ENCODE measurements at regions not wholly inside any gene's neighbourhood (a gene's known extent, or its start where the extent isn't known, plus 50 kb on each side); places are given as distances from the start of the nearest gene placed in this dataset.
"Not testable (repeated sequence)": the region's sequence is repeated elsewhere in the genome, so short reads cannot be mapped to it uniquely, and the experiment has no call there.

GRCh38 chr4:177191586-177191985, 118.1 kb upstream of the NEIL3 start:
- Histone ChIP-seq H3K27me3 (ENCODE audit: low read length) (no peaks in the 10 kb centered on the region), H3K79me2 (ENCODE audit: low read length) (no peaks in the 10 kb centered on the region)

GRCh38 chr4:177191991-177192390, 117.7 kb upstream of the NEIL3 start:
- H3K9me3 ChIP-seq (ENCODE audit: low read length), result no peaks in the 10 kb centered on the region
- no peak overlapping the region for H3K4me2 ChIP-seq (ENCODE audit: low read depth, low read length, poor library complexity, severe bottlenecking)
- no peaks in the 10 kb centered on the region for H4K20me1 ChIP-seq (ENCODE audit: insufficient read depth, low read depth, low read length)
- no peak overlapping the region for H3K27ac ChIP-seq (ENCODE audit: low read length)
- H3K27me3 ChIP-seq (ENCODE audit: low read length), result no peaks in the 10 kb centered on the region
- no peak overlapping the region for H3K4me3 ChIP-seq (ENCODE audit: low read length)
- no peak overlapping the region for H3K9ac ChIP-seq (ENCODE audit: low read length)
- H3K79me2 ChIP-seq (ENCODE audit: low read length), result no peaks in the 10 kb centered on the region
- no peak for DNase-seq
- no peaks in the 10 kb centered on the region for H3K9me2 ChIP-seq (replicated peaks; ENCODE audit: insufficient read depth, low read length)
- no peak overlapping the region for H2AFZ ChIP-seq (ENCODE audit: low read length)
- H3K36me3 ChIP-seq (ENCODE audit: insufficient read depth, low read length), result no peaks in the 10 kb centered on the region
- H3K4me1 ChIP-seq (ENCODE audit: low read length), result no peaks in the 10 kb centered on the region

More at GRCh38 chr4:177191586-177191985, 118.1 kb upstream of the NEIL3 start:
- Histone ChIP-seq H3K36me3 (ENCODE audit: insufficient read depth, low read length) (no peaks in the 10 kb centered on the region), H3K4me2 (ENCODE audit: low read depth, low read length, poor library complexity, severe bottlenecking) (no peak overlapping the region), H3K9ac (ENCODE audit: low read length) (no peak overlapping the region), H3K4me1 (ENCODE audit: low read length) (no peaks in the 10 kb centered on the region), H3K27ac (ENCODE audit: low read length) (no peak overlapping the region), H3K9me2 (replicated peaks; ENCODE audit: insufficient read depth, low read length) (no peaks in the 10 kb centered on the region), H3K4me3 (ENCODE audit: low read length) (no peak overlapping the region), H3K9me3 (ENCODE audit: low read length) (no peaks in the 10 kb centered on the region), H4K20me1 (ENCODE audit: insufficient read depth, low read depth, low read length) (no peaks in the 10 kb centered on the region), H2AFZ (ENCODE audit: low read length) (no peak overlapping the region)
- no peak for DNase-seq

GRCh38 chr4:177193024-177193715, 116.5 kb upstream of the NEIL3 start:
- H3K4me1 ChIP-seq (ENCODE audit: low read length); H2AFZ ChIP-seq (ENCODE audit: low read length); H3K79me2 ChIP-seq (ENCODE audit: low read length); H3K9ac ChIP-seq (ENCODE audit: low read length); H3K4me3 ChIP-seq (ENCODE audit: low read length); H3K4me2 ChIP-seq (ENCODE audit: low read depth, low read length, poor library complexity, severe bottlenecking); H4K20me1 ChIP-seq (ENCODE audit: insufficient read depth, low read depth, low read length); H3K9me3 ChIP-seq (ENCODE audit: low read length); H3K36me3 ChIP-seq (ENCODE audit: insufficient read depth, low read length); H3K27me3 ChIP-seq (ENCODE audit: low read length); H3K27ac ChIP-seq (ENCODE audit: low read length); DNase-seq; H3K9me2 ChIP-seq (replicated peaks; ENCODE audit: insufficient read depth, low read length): not testable (repeated sequence)

- H3K36me3 ChIP-seq (ENCODE audit: insufficient read depth, low read length), result no peaks in the 10 kb centered on the region
- no peaks in the 10 kb centered on the region for H4K20me1 ChIP-seq (ENCODE audit: insufficient read depth, low read depth, low read length)
- H3K27me3 ChIP-seq (ENCODE audit: low read length), result no peaks in the 10 kb centered on the region
- H3K79me2 ChIP-seq (ENCODE audit: low read length), result no peaks in the 10 kb centered on the region
- DNase-seq, result no peak
- no peaks in the 10 kb centered on the region for H3K4me1 ChIP-seq (ENCODE audit: low read length)
- H3K4me3 ChIP-seq (ENCODE audit: low read length), result no peak overlapping the region
- no peak overlapping the region for H3K27ac ChIP-seq (ENCODE audit: low read length)
- no peaks in the 10 kb centered on the region for H3K9me2 ChIP-seq (replicated peaks; ENCODE audit: insufficient read depth, low read length)
- no peaks in the 10 kb centered on the region for H3K9me3 ChIP-seq (ENCODE audit: low read length)
- H3K4me2 ChIP-seq (ENCODE audit: low read depth, low read length, poor library complexity, severe bottlenecking), result no peak overlapping the region
- H2AFZ ChIP-seq (ENCODE audit: low read length), result no peak overlapping the region
- H3K9ac ChIP-seq (ENCODE audit: low read length), result no peak overlapping the region
Observed at GRCh38 chr4:177194906-177195305, 114.8 kb upstream of the NEIL3 start.

- Histone ChIP-seq H3K27ac (ENCODE audit: low read length) (no peak overlapping the region), H3K9me2 (replicated peaks; ENCODE audit: insufficient read depth, low read length) (no peaks in the 10 kb centered on the region), H3K9me3 (ENCODE audit: low read length) (no peaks in the 10 kb centered on the region), H3K27me3 (ENCODE audit: low read length) (no peaks in the 10 kb centered on the region), H3K79me2 (ENCODE audit: low read length) (no peaks in the 10 kb centered on the region), H2AFZ (ENCODE audit: low read length) (no peak overlapping the region), H3K9ac (ENCODE audit: low read length) (no peak overlapping the region), H3K4me2 (ENCODE audit: low read depth, low read length, poor library complexity, severe bottlenecking) (no peak overlapping the region), H3K36me3 (ENCODE audit: insufficient read depth, low read length) (no peaks in the 10 kb centered on the region), H3K4me1 (ENCODE audit: low read length) (no peaks in the 10 kb centered on the region), H3K4me3 (ENCODE audit: low read length) (no peak overlapping the region), H4K20me1 (ENCODE audit: insufficient read depth, low read depth, low read length) (no peaks in the 10 kb centered on the region)
- DNase-seq, result no peak
Observed at GRCh38 chr4:177196615-177197014, 113.1 kb upstream of the NEIL3 start.

- Histone ChIP-seq H3K9me3 (ENCODE audit: low read length) (no peaks in the 10 kb centered on the region), H4K20me1 (ENCODE audit: insufficient read depth, low read depth, low read length) (no peaks in the 10 kb centered on the region), H3K27me3 (ENCODE audit: low read length) (no peaks in the 10 kb centered on the region), H3K4me1 (ENCODE audit: low read length) (no peaks in the 10 kb centered on the region), H3K27ac (ENCODE audit: low read length) (no peak overlapping the region), H3K9ac (ENCODE audit: low read length) (no peak overlapping the region), H3K36me3 (ENCODE audit: insufficient read depth, low read length) (no peaks in the 10 kb centered on the region), H3K79me2 (ENCODE audit: low read length) (no peaks in the 10 kb centered on the region), H3K9me2 (replicated peaks; ENCODE audit: insufficient read depth, low read length) (no peaks in the 10 kb centered on the region), H3K4me3 (ENCODE audit: low read length) (no peak overlapping the region), H2AFZ (ENCODE audit: low read length) (no peak overlapping the region), H3K4me2 (ENCODE audit: low read depth, low read length, poor library complexity, severe bottlenecking) (no peak overlapping the region)
- DNase-seq, result no peak
Observed at GRCh38 chr4:177201614-177202013, 108.1 kb upstream of the NEIL3 start.

GRCh38 chr4:177204126-177204525, 105.5 kb upstream of the NEIL3 start:
- H3K27ac ChIP-seq (ENCODE audit: low read length), result no peak overlapping the region
- H3K9me2 ChIP-seq (replicated peaks; ENCODE audit: insufficient read depth, low read length), result no peaks in the 10 kb centered on the region
- no peaks in the 10 kb centered on the region for H3K79me2 ChIP-seq (ENCODE audit: low read length)
- H3K4me1 ChIP-seq (ENCODE audit: low read length), result no peaks in the 10 kb centered on the region
- DNase-seq, result no peak
- H3K27me3 ChIP-seq (ENCODE audit: low read length), result no peaks in the 10 kb centered on the region
- no peak overlapping the region for H3K4me2 ChIP-seq (ENCODE audit: low read depth, low read length, poor library complexity, severe bottlenecking)
- no peaks in the 10 kb centered on the region for H3K9me3 ChIP-seq (ENCODE audit: low read length)
- H3K36me3 ChIP-seq (ENCODE audit: insufficient read depth, low read length), result no peaks in the 10 kb centered on the region
- H3K9ac ChIP-seq (ENCODE audit: low read length), result no peak overlapping the region
- H4K20me1 ChIP-seq (ENCODE audit: insufficient read depth, low read depth, low read length), result no peaks in the 10 kb centered on the region
- H3K4me3 ChIP-seq (ENCODE audit: low read length), result no peak overlapping the region
- H2AFZ ChIP-seq (ENCODE audit: low read length), result no peak overlapping the region

- H4K20me1 ChIP-seq (ENCODE audit: insufficient read depth, low read depth, low read length), result no peaks in the 10 kb centered on the region
- H3K9me3 ChIP-seq (ENCODE audit: low read length), result no peaks in the 10 kb centered on the region
- H3K9ac ChIP-seq (ENCODE audit: low read length), result no peak overlapping the region
- H3K79me2 ChIP-seq (ENCODE audit: low read length), result no peaks in the 10 kb centered on the region
- H3K36me3 ChIP-seq (ENCODE audit: insufficient read depth, low read length), result no peaks in the 10 kb centered on the region
- H3K9me2 ChIP-seq (replicated peaks; ENCODE audit: insufficient read depth, low read length), result no peaks in the 10 kb centered on the region
- no peak for DNase-seq
- H3K27me3 ChIP-seq (ENCODE audit: low read length), result no peaks in the 10 kb centered on the region
- H2AFZ ChIP-seq (ENCODE audit: low read length), result no peak overlapping the region
- H3K27ac ChIP-seq (ENCODE audit: low read length), result no peak overlapping the region
- H3K4me3 ChIP-seq (ENCODE audit: low read length), result no peak overlapping the region
- H3K4me2 ChIP-seq (ENCODE audit: low read depth, low read length, poor library complexity, severe bottlenecking), result no peak overlapping the region
- no peaks in the 10 kb centered on the region for H3K4me1 ChIP-seq (ENCODE audit: low read length)
Observed at GRCh38 chr4:177214935-177215334, 94.7 kb upstream of the NEIL3 start.

All from Karpas-422 (cell line).